HL-60 (cell line): ENCODE measurements at regions not wholly inside any gene's neighbourhood (a gene's known extent, or its start where the extent isn't known, plus 50 kb on each side); places are given as distances from the start of the nearest gene placed in this dataset.

ENCODE experiments used
- DNase-seq, 2 experiments: peaks; one replicate each; pipeline ENCODE4 v3.0.0-alpha.2; 2010 to 2020; ENCODE audit warnings: low read depth in 1 of 2, low spot score in 1 of 2
- H3K27ac ChIP-seq: fragments of 250-450 bp; sonication (Bioruptor Pico); replicated peaks from 2 replicates; pipeline ENCODE4 v1.5.1; 2020; ENCODE audit warnings: mild to moderate bottlenecking, moderate library complexity
- H3K27me3 ChIP-seq: fragments of 250-450 bp; sonication (Bioruptor Pico); 2 replicates; pipeline ENCODE4 v1.5.1; 2021; ENCODE audit warnings: mild to moderate bottlenecking, moderate library complexity; ENCODE audit not compliant: insufficient read depth, poor library complexity, severe bottlenecking
- H3K4me3 ChIP-seq: replicated peaks from 2 replicates; pipeline ENCODE4 v1.5.1; 2011; ENCODE audit warnings: mild to moderate bottlenecking, control low read depth, low read length; ENCODE audit not compliant: insufficient read depth
- GABPA ChIP-seq: IDR thresholded peaks from 2 replicates; pipeline ENCODE4 v1.6.1; 2012; ENCODE audit warnings: low read depth
- POLR2AphosphoS5 ChIP-seq: IDR thresholded peaks from 2 replicates; pipeline ENCODE4 v1.6.1; 2012; ENCODE audit warnings: low read depth
- REST ChIP-seq: IDR thresholded peaks from 2 replicates; pipeline ENCODE4 v1.6.1; 2012; ENCODE audit warnings: low read depth; ENCODE audit not compliant: insufficient replicate concordance
- SPI1 ChIP-seq: IDR thresholded peaks from 2 replicates; pipeline ENCODE4 v1.6.1; 2012; ENCODE audit warnings: low read depth, mild to moderate bottlenecking, borderline replicate concordance
- TF ChIP-seq, protein P1 (sequence below): IDR thresholded peaks from one replicate; pipeline ENCODE4 v1.5.1; 2011; ENCODE audit warnings: low read length, control low read depth, inconsistent platforms; ENCODE audit not compliant: insufficient read depth

DNA sequence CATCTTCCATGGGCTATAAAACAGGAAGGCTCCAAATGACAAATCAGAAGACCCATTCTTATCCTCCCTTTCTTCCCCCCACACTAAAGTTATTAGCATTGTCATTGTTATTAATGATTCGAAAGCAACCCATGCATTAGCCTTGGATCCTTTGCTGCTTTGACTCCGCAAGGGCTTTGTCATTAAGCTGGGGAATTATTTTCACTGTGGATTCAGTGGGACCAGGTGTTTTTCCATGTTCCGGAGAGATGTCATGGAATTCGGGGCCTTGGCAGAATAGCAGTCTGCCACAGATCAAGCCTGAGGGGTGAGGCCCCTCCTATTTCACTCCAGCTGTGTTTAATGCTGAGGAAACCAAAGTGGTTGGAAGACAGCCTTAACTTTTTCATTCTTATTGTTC, 357.1 kb downstream of the EN1 start:
- DNase-seq, result no peak
- no peak overlapping the region for H3K4me3 ChIP-seq
- no peak overlapping the region for H3K27ac ChIP-seq

DNA sequence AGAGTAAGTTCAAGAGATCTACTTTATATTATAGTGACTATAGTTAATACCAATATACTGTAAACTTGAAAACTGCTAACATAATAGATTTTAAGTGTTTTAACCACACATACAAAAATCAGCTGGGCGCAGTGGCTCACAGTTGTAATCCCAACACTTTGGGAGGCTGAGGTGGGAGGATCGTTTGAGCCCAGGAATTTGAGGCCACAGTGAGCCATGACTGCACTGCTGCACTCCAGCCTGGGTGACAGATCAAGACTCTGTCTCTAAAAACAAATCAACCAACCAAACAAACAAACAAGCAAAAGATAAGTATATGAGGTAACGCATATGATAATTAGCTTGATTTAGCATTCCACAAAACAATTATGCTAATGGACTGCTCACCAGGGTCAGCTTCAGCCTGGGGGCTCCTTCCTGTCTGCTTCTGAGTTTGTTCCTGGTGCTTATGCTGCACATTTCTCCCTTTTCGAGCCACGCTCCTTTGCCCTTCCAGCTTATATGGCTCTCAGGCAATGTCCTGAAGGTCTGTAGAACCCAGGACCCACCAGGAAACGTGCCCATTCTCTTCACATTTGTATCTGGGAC, 357.6 kb downstream of the EN1 start:
- Histone ChIP-seq H3K4me3 (no peak overlapping the region), H3K27me3 (no peaks in the 10 kb centered on the region), H3K27ac (no peak overlapping the region)
- DNase-seq, result no peak
- no peak for TF ChIP-seq REST
- TF ChIP-seq GABPA, result no peak
- no peak for TF ChIP-seq POLR2AphosphoS5
- TF ChIP-seq SPI1, result no peak
- TF ChIP-seq, protein P1, sequence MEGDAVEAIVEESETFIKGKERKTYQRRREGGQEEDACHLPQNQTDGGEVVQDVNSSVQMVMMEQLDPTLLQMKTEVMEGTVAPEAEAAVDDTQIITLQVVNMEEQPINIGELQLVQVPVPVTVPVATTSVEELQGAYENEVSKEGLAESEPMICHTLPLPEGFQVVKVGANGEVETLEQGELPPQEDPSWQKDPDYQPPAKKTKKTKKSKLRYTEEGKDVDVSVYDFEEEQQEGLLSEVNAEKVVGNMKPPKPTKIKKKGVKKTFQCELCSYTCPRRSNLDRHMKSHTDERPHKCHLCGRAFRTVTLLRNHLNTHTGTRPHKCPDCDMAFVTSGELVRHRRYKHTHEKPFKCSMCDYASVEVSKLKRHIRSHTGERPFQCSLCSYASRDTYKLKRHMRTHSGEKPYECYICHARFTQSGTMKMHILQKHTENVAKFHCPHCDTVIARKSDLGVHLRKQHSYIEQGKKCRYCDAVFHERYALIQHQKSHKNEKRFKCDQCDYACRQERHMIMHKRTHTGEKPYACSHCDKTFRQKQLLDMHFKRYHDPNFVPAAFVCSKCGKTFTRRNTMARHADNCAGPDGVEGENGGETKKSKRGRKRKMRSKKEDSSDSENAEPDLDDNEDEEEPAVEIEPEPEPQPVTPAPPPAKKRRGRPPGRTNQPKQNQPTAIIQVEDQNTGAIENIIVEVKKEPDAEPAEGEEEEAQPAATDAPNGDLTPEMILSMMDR, result no peak

More for the DNA sequence above, 357.1 kb downstream of the EN1 start:
- TF ChIP-seq POLR2AphosphoS5 (no peak), REST (no peak), GABPA (no peak)
- no peaks in the 10 kb centered on the region for H3K27me3 ChIP-seq

DNA sequence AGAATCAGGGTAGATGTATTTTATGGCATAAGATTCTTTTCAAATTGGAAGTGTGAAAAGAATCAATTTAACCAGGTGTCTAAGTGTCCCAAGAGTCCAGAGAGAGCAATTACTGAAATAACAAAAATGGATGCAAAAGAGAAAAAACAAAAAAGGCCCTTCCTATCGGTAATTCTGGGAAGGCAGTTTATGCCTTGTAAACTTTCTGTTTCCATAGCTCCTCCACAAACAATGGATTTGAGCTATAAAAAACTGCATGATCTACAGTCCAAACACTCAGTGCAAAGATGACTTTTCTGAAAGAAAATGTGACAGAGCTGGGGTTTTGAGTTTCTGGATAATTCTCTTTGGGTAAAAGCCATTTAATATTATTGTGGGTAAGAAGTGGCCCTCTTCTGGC, 366.1 kb downstream of the EN1 start:
- Histone ChIP-seq H3K4me3 (no peak overlapping the region), H3K27me3 (no peaks in the 10 kb centered on the region), H3K27ac (no peak overlapping the region)
- no peak for DNase-seq
- TF ChIP-seq REST (no peak), POLR2AphosphoS5 (no peak), GABPA (no peak), SPI1 (no peak)
- TF ChIP-seq, protein P1, result no peak
